ENCODE measurements at regions not wholly inside any gene's neighbourhood (a gene's known extent, or its start where the extent isn't known, plus 50 kb on each side); places are given as distances from the start of the nearest gene placed in this dataset.

DNA sequence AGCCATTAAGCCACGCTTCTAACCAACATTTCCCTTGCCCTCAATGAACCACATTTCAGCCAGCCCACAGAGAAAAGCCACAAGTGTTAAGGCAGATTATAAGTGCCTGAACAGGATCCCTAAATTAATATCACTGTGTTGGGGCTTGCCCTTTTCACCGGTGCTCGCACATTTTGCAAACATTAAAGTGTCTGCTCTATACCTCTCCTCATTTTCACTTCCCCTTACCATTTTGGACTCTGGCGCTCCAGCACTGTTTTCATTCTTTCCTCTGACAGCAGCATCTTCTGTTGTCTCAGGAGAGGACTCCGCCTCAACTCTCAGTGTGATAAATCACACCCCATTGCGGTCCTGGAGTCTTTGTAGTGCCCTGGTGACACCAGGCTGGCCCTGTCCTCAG is 274.2 kb downstream of the BAMBI start:
- TF ChIP-seq, protein P1, sequence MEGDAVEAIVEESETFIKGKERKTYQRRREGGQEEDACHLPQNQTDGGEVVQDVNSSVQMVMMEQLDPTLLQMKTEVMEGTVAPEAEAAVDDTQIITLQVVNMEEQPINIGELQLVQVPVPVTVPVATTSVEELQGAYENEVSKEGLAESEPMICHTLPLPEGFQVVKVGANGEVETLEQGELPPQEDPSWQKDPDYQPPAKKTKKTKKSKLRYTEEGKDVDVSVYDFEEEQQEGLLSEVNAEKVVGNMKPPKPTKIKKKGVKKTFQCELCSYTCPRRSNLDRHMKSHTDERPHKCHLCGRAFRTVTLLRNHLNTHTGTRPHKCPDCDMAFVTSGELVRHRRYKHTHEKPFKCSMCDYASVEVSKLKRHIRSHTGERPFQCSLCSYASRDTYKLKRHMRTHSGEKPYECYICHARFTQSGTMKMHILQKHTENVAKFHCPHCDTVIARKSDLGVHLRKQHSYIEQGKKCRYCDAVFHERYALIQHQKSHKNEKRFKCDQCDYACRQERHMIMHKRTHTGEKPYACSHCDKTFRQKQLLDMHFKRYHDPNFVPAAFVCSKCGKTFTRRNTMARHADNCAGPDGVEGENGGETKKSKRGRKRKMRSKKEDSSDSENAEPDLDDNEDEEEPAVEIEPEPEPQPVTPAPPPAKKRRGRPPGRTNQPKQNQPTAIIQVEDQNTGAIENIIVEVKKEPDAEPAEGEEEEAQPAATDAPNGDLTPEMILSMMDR (IDR thresholded peaks at IDR 0.05): no peak
- TF ChIP-seq POLR2A (IDR thresholded peaks at IDR 0.05): no peak

Data from heart left ventricle (tissue), 13 donors.